ENCODE measurements at regions not wholly inside any gene's neighbourhood (a gene's known extent, or its start where the extent isn't known, plus 50 kb on each side); places are given as distances from the start of the nearest gene placed in this dataset.
"Not testable (repeated sequence)": the region's sequence is repeated elsewhere in the genome, so short reads cannot be mapped to it uniquely, and the experiment has no call there.

GRCh38 chrX:122135070-122135469 is 1049.0 kb upstream of the GRIA3 start:
- no peak for DNase-seq (ENCODE audit: extremely low read depth, low read depth, low spot score)

- not testable (repeated sequence) for DNase-seq (ENCODE audit: extremely low read depth, low read depth, low spot score)
These were observed 1043.9 kb upstream of the GRIA3 start for GRCh38 chrX:122140219-122140618.

GRCh38 chrX:122154019-122154418 is 1030.1 kb upstream of the GRIA3 start:
- no peak for DNase-seq (ENCODE audit: extremely low read depth, low read depth, low spot score)

GRCh38 chrX:122168241-122168640 is 1015.8 kb upstream of the GRIA3 start:
- DNase-seq (ENCODE audit: extremely low read depth, low read depth, low spot score), result no peak

- DNase-seq (ENCODE audit: extremely low read depth, low read depth, low spot score), result no peak
These were observed 999.3 kb upstream of the GRIA3 start for GRCh38 chrX:122184791-122185190.

- DNase-seq (ENCODE audit: extremely low read depth, low read depth, low spot score), result no peak
These were observed 996.9 kb upstream of the GRIA3 start for GRCh38 chrX:122187069-122187713.

GRCh38 chrX:122188751-122189150 is 995.3 kb upstream of the GRIA3 start:
- DNase-seq (ENCODE audit: extremely low read depth, low read depth, low spot score), result no peak

GRCh38 chrX:122196343-122196742 is 987.7 kb upstream of the GRIA3 start:
- DNase-seq (ENCODE audit: extremely low read depth, low read depth, low spot score), result no peak

GRCh38 chrX:122203399-122203798 is 980.7 kb upstream of the GRIA3 start:
- DNase-seq (ENCODE audit: extremely low read depth, low read depth, low spot score), result no peak

GRCh38 chrX:122218666-122219065 is 965.4 kb upstream of the GRIA3 start:
- no peak for DNase-seq (ENCODE audit: extremely low read depth, low read depth, low spot score)

GRCh38 chrX:122219226-122219625 is 964.9 kb upstream of the GRIA3 start:
- DNase-seq (ENCODE audit: extremely low read depth, low read depth, low spot score), result no peak

GRCh38 chrX:122219735-122220134 is 964.3 kb upstream of the GRIA3 start:
- DNase-seq (ENCODE audit: extremely low read depth, low read depth, low spot score), result no peak

GRCh38 chrX:122220644-122221373 is 963.3 kb upstream of the GRIA3 start:
- no peak for DNase-seq (ENCODE audit: extremely low read depth, low read depth, low spot score)

- DNase-seq (ENCODE audit: extremely low read depth, low read depth, low spot score), result not testable (repeated sequence)
These were observed 962.3 kb upstream of the GRIA3 start for GRCh38 chrX:122221810-122222209.

- DNase-seq (ENCODE audit: extremely low read depth, low read depth, low spot score), result not testable (repeated sequence)
These were observed 959.9 kb upstream of the GRIA3 start for GRCh38 chrX:122224137-122224536.

- no peak for DNase-seq (ENCODE audit: extremely low read depth, low read depth, low spot score)
These were observed 945.3 kb upstream of the GRIA3 start for GRCh38 chrX:122238801-122239200.

GRCh38 chrX:122241959-122242358 is 942.1 kb upstream of the GRIA3 start:
- DNase-seq (ENCODE audit: extremely low read depth, low read depth, low spot score), result no peak

GRCh38 chrX:122244080-122244479 is 940.0 kb upstream of the GRIA3 start:
- no peak for DNase-seq (ENCODE audit: extremely low read depth, low read depth, low spot score)

- no peak for DNase-seq (ENCODE audit: extremely low read depth, low read depth, low spot score)
These were observed 938.9 kb upstream of the GRIA3 start for GRCh38 chrX:122245175-122245574.

- DNase-seq (ENCODE audit: extremely low read depth, low read depth, low spot score), result no peak
These were observed 938.1 kb upstream of the GRIA3 start for GRCh38 chrX:122245943-122246342.

- no peak for DNase-seq (ENCODE audit: extremely low read depth, low read depth, low spot score)
These were observed 937.1 kb upstream of the GRIA3 start for GRCh38 chrX:122246937-122247336.

GRCh38 chrX:122248681-122249080 is 935.4 kb upstream of the GRIA3 start:
- DNase-seq (ENCODE audit: extremely low read depth, low read depth, low spot score), result no peak
